Activated gamma-delta T cell (primary cell): ENCODE measurements at regions not wholly inside any gene's neighbourhood (a gene's known extent, or its start where the extent isn't known, plus 50 kb on each side); places are given as distances from the start of the nearest gene placed in this dataset.

Experiments used
- DNase-seq: peaks from one replicate; lab custom pipeline; 2025; lab: John Stamatoyannopoulos, UW

DNA sequence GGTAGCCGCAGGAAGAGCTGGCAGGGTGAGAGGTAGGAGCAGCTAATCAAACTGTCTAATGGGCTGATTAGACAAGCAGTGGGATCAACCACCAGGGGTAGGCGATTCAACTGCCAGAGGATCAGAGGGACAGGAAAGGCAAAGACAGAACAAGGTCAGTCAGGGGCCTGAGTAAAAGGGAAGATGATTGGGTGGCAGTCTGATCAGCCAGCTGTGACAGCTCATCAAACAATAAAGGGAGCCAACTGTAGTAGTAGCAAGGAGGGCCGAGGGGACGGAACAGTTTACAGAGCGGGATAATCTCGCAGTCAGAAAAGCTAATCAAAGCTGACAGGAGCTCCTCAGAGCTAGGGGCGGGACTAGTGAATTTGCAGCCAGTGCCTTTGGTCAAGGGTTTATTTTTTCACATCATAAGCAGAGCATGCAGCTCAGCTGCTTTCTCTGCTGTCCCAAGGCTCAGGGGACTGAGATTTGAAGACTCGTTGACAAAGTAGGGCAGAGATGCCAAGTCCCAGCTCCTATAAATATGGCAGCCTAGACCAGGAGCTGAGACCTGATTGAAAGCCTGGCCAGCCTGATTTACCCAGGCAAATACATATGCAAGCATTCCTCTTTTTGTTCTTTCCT, 418.2 kb downstream of the GABRG2 start:
- no peak for DNase-seq

DNA sequence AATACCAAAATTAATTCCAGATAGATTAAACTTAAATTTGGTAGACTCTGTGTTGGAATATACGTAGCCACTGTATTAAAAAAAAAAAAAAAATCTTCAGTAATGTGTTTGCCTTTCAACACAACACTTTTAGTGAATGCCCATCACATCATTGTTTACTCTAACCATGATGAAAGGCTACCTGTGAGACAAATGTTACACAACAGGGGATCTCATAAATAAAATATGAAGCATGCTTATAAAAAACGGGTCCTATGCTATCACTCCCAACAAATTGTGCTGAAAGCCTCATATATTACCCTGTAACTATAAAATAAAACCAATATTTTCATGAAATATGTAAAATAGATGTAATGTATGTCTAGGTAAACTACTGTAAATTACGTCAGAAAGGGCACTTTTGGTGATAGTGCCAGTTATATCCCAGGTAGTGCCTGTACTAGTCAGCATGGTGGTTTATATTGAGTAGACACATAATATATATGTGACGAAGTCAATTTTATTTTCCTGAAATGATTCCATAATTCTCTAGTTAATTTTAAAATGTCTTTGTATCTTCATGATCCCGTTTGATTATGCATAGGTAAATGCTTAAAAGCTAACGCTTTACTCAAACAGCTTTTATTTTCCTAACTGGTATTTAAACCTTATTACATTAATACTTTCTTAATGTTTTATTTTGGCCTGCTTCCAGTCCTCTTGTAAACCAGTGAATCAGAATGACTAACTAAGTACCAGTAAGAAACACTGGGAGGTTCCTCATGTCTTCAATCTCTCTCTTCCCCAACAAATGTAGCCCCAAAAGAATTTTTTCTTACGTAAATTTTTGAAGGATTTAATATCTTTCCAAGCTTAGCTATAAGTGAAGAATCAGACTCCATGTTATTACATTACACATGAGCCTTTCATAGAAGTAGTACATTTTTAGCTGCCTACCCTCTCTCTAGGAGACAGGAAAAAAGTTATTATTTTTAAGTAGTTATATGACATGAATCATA, 420.3 kb downstream of the GABRG2 start:
- no peak for DNase-seq

DNA sequence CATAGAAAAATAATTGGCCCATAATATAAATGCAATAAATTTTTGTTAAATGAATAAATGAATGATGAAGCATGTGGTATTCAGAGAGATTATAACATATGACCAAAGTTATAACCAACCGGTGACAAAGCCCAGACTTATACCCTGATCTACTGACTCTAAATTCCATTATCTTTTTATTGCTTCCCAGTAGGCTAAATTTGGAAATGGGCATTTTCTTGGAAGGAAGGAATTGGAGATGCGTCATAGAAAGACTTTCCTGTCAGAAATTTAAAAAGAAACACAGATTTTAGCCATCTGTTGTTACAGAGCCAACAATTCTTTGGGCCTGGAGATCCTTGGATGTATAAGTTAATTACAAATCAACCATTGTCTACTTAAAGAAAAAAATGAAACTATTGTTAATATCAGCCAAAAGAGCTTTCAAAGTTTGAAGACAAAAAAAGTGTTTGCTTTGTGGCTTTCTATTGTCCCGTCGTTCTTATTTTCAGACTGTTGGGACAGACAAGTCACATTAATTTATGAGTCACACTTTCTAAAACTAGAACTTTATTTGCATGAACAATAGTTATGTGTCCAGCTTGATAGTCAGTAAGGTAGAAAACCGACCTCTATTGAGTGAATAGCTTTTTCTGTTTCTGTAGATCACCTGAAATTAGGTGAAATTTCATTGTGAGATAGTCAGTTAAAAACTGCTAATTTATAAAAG, 428.7 kb downstream of the GABRG2 start:
- no peak for DNase-seq

DNA sequence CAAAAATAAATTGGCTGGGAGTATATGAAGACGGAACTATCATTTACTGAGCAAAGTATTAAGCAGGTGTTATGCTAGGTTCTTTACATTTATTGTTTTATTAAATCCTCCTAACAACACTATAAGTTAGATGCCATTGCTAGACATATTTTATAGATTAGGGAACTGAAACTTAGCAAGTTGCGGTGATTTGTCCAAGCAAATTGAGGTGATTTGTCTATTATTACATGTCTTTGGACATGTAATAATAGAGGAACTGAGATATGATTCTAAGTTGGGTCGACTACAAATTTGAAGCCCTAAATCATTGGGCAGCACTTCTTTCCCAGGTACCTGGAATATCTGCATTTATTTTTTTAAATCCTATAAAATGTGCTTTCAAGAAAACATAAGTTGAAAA, 429.9 kb downstream of the GABRG2 start:
- DNase-seq = no peak

DNA sequence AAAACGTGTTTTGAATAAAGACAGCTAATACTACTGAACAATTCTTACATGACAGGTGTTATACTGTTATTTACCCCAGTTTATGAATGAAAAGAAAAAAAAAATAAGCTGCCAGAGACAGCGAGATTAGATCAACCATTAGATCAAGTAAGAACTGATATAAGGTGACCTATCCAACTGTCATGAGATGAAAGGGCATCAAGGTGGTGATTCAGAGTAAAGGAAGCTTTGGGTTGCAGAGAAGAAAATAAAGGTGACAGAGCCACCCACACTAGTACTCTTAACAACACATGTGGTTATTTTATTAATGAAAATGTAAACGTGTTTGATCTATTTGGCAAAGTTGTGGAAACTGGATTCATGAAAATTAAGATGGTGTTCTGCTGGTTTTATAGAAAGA, 435.2 kb downstream of the GABRG2 start:
- DNase-seq = no peak

DNA sequence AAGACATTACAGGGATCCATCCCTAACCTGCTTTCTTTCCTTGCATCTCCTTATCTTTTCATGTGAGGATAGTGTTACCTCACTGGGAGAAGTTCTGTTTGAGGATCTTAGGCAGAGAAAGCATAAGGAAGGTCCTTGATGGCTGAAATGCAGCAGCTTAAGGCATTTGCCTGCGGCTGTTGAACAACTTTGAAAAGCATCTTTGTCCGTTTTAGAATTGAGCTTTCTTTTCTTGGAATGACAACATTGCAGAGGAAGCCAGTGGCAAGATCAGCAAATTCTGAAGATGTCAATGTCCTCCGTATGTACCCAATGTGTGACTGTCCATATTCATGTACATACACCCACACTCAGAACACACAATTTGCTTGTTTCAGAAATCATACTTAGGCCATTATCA, 436.2 kb downstream of the GABRG2 start:
- no peak for DNase-seq

DNA sequence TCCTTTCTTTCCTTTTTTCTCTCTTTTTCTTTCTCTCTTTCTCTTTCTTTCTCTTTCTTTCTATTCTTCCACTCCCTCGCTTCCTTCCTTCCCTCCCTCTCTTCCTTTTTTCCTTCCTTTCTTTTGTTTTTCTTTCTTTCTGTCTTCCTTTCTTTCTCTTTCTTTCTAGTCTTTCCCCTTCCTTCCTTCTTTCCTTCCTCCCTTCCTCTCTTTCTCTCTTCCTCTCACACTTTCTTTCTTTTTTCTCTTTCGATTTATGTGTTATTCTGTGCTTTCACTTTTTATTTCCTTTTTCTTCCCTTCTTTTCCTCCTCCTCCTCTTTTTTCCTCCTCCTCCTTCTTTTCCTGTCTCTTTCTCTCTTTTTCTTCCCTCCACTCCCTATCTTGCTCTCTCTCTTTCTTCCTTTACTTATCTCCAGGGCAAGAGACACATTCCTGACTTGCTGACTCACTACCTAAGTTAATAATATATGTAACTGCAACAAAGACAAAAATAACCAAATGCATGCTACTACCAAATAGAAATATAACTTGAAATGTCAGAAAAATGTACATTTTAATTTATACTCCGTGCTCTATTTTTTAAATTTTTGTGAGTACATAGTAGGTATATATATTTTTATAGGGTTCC, 445.5 kb downstream of the GABRG2 start:
- DNase-seq = no peak

DNA sequence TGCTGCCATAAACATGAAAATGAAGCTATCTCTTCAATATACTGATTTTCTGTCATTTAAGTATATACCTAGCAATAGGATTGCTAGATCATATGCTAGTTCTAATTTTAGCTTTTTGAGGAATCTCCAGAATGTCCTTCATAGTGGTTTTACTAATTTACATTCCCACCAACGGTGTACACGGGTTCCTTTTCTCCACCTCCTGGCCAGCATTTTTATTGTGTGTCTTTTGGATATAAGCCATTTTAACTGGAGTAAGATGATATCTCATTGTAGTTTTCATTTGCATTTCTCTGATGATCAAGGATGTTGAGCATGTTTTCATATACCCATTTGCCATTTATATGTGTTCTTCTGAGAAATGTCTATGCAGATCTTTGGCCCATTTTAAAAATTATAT, 446.5 kb downstream of the GABRG2 start:
- no peak for DNase-seq

DNA sequence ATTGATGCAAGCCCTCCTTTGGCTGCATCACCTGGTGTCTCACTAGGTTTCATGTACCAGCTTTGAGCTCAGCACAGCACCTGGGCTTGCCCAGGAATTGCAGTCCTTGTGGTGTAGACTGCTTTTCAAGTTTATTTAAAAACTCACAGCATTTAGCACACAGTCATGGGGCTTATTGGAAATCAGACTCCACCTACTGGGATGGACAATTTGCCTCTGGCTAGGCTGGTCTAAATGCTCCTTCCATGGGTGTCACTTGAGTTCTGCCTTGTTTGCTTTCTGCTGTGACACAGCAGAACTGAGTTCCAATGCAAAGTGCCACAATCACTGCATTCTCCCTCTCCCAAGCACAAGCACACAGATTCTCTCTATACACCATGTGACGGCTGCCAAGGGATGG, 453.3 kb downstream of the GABRG2 start:
- no peak for DNase-seq

DNA sequence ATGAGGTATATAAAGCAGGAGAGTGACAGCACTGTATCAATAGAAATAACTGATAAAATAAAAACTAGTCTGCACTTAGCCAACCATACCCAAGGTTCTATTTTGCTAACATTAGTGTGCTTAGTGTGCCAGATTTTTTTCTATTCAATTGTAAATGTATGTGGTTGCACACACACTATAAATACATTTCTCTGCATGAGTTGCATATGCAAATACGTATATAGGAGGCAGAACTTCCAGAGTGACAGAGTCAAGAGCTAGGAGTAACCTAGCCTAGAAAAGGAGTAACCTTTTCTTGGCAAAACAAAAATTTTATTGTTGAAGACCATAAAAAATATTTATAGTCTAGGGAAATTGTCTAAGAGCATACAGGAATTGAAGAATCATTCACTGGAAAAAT, 461.6 kb downstream of the GABRG2 start:
- no peak for DNase-seq

DNA sequence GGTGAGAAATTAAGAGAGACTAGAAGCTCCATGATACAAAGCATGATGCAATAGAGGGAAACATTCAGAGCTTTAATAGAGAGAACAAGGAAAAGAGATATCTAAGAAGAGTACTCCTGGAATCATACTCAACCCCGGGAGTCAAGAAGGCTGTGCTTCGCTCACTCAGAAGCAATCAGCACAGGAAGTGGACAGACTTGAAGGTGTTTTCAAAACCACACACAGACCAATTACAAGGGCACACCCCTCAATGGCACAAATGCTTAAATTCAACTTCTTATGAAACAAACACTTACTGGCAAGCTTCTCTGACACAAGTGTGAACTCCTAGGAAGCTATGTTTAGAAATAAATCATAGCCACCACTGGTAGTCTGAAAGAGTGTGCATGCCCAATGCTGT, 462.3 kb downstream of the GABRG2 start:
- DNase-seq = no peak

DNA sequence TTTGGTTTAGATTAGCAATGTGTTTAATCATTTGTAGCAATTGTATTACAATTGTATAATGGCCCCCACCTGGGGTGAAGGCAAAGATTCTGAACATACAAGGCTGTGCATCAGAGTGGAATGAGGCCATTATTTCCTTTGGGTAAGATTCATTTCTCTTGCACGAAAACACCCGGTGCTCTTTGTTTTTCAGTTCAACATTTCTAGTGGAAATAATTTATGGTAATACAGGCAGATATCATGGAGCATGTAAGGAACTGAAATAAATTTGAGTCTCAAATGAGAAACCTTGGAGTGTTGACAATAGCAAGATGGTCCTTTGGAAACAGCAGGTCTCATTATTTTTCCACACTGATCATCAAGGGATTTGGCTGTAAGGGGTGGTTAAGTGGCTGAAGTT, 475.9 kb downstream of the GABRG2 start:
- DNase-seq = no peak

DNA sequence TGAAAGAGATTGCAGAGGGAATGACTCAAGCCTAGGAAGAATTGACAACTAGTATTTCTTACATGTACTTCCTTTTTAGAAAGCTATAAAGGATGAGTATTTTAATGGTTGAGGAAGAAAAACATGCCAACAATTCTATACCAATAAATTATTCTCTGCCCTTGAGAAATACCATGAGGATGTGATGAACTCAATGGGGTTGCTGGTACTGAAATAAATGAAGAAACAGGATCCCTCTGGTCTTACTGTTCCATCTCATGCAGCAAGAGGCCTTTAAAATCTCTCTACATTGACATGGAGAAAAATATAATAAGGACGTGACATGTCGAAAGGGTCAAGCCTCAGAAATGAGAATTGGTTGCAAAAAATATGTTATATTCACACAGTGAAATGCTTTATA, 477.3 kb downstream of the GABRG2 start:
- no peak for DNase-seq

DNA sequence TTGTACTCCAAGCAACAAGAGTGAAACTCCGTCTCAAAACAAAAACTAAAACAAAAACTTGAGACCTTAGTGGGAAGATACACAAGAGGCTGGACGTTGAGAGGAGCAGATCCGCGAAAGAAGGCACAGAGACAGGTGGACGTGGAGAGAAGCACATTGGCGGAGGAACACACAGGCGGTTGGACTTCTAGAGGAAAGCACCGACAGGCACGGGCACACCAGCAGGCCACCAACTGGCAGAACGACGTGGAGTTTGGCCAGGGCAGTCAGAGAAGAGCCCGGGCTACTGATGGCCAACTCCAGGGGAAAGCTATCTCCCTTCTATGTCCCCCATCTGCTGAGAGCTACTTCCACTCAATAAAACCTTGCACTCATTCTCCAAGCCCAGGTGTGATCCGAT, 482.7 kb downstream of the GABRG2 start:
- no peak for DNase-seq

DNA sequence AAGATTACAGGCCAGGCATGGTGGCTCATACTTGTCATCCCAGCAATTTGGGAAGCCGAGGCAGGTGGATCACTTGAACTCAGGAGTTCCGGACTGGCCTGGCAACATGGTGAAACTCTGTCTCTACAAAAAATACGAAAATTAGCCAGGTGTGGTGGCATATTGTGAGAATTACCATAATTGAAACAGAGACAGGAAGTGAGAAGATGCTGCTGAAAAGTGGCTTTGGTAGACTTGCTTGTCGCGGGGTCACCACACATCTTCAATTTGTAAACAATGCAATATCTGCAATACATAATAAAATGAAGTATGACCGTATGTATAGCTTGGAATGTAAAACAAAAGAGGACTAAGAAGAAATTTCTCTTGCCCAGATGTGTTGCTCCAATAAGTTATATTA, 490.5 kb downstream of the GABRG2 start:
- no peak for DNase-seq

DNA sequence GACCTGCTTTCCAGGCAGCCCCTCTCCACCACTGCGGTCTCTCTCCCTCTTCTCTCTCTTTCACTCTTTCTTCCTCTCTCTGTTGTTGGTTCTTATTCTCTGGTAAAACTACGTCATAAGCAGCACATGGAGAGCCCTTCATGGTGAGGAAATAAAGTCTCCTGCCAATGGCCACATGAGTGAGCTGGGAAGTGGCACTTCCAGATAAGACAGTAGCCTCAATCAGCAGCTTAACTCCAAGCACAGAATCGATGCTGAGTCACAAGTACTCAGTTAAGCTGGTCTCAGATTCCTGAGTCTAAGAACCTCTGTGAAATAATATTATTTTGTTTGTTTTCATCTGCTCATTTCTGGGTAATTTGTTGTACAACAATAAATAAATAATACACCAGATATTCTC, 500.1 kb downstream of the GABRG2 start:
- DNase-seq = no peak

DNA sequence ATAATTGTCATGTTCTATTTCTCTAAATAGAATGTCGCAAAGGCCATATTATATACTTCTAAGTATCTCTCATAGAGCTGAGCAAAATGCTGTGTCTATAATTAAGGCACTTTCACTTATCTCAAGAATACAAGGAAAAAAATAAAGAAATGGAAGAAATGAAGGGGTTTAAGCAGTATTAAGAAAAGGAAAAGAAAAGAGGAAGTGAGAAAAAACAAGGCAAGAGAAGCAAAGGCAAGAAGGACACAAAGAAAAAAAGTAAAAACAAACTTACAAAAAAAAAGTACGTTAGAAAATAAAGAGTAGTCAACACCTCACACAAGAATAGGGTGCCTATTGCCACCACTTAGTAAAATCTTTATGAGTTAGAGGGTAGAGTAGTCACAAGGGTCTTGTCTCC, 506.2 kb downstream of the GABRG2 start:
- no peak for DNase-seq

DNA sequence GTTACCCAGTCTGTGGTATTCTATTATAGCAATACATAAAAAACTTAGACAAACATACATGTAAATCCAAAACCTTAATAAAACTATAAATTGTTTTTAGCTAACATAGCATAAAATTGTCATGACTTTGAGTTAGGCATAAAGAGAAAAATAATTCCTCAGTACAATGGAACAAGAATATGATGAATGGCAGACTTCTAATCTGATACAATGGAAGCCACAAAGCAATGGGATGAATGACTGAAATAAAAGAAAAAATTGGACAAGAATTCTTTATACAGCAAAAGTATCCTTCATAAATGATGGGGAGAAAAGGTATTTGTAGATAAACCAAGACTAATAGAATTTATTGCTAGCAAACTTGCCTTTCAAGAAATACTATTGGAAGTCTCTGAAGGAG, 524.2 kb downstream of the GABRG2 start:
- DNase-seq = no peak

DNA sequence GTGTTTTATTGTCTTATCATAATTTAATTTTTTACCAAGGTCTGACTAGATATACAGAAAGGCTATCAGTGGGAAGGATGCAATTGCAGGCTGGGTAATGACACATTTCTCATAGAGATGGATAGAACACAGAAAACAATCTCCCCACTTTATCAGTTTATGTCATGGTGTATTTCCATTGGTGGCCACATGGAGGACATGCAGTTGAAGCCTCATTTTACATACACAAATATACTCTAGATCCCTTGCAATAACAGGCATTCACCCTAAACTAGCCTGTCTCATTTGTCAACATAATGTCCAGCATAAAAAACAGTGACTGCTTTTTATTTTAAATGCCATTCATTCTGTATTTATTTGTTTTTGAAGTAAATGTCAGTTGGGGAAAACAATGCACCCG, 526.3 kb downstream of the GABRG2 start:
- DNase-seq = no peak

DNA sequence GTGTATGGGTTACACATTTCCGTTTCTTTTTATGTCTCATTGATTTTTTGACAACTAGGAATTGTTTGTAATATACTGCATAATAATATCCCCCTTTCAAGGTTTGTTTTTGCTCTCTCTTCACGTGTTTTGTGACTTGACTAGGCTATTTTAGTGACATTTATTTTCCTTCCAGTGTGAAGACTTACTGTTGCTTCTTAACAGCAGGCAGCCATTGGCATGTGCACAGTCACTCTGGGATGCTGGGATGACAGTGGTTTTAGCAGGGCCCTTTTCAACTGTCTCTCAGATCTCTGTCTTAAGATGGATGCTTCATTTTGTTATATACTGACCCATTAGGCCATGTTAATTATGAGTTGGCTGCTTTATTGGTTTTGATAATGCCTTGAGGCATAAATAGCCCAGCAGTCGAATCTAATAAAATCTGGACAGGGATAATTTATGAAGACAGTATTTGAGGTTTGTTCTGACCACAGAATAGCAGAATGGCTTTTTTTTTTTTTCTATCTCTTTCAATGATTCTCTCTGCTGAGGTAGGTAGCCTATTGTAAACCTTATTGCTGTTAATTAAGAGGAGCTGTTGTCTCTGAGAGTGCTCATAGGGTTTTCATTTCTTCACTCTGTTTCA, 536.0 kb downstream of the GABRG2 start:
- DNase-seq = no peak

DNA sequence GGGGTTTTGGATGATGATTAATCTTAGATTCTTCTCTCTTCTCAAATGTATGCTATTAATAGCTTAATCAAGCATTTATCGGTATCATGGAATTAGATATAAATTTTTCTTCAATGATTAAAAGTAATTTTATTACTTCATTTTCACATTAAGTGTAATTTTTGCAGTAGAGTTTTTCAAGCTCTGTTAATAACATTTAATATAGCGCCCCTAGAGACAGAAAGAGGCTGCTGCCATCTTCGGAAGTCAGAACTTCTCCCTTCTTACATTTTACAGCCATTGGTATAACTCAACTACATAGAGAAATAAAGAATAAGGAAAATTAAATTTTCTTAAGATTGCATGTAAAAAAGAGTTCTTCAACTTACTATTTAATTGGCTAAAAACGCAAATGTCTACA, 540.3 kb downstream of the GABRG2 start:
- DNase-seq = no peak

DNA sequence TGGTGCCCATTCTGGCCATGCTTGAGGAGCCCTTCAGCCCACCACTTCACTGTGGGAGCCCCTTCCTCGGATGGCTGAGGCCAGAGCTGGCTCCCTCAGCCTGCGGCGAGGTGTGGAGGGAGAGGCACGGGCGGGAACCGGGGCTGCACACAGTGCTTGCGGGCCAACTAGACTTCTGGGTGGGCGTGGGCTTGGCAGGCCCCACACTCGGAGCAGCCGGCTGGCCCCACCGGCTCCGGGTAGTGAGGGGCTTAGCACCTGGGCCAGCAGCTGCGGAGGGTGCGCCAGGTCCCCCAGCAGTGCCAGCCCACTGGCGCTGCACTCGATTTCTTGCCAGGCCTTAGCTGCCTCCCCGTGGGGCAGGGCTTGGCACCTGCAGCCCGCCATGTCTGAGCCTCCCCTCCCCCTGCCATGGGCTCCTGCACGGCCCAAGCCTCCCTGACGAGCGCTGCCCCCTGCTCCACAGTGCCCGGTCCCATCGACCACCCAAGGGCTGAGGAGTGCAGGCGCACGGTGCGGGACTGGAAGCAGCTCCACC, 554.2 kb downstream of the GABRG2 start:
- peak; percentile 4 for DNase-seq
